ENCODE measurements at regions not wholly inside any gene's neighbourhood (a gene's known extent, or its start where the extent isn't known, plus 50 kb on each side); places are given as distances from the start of the nearest gene placed in this dataset.

GRCh38 chr2:128371248-128371630 lies 52.6 kb upstream of the HS6ST1 start:
- Histone ChIP-seq H3K79me2 (ENCODE audit: insufficient read depth, low read length) (no peaks in the 10 kb centered on the region), H3K27ac (ENCODE audit: extremely low read length, insufficient read depth, low read length) (no peak overlapping the region), H2AFZ (ENCODE audit: low read length) (no peak overlapping the region), H3K9ac (ENCODE audit: insufficient read depth, low read depth, low read length) (no peak overlapping the region), H4K20me1 (ENCODE audit: insufficient read depth, low read length) (no peaks in the 10 kb centered on the region), H3K9me3 (ENCODE audit: low read length) (no peaks in the 10 kb centered on the region), H3K4me1 (ENCODE audit: insufficient read depth, low read length) (peaks cover 26% of the 10 kb centered on the region), H3K27me3 (ENCODE audit: control insufficient read depth in 1 of 2, insufficient read depth in 2 of 2, low read length in 2 of 2) (peaks cover 13 to 45% of the 10 kb centered on the region in 2 experiments), H3K4me3 (replicated peaks in 1 of 3; ENCODE audit: insufficient read depth in 1 of 3, low read depth in 2 of 3, low read length in 3 of 3) (no peak overlapping the region), H3K36me3 (replicated peaks in 1 of 2; ENCODE audit: control insufficient read depth in 1 of 2, insufficient read depth in 2 of 2, low read length in 2 of 2) (no peaks in the 10 kb centered on the region), H3K4me2 (ENCODE audit: low read depth, low read length) (no peak overlapping the region)
- ATAC-seq (no peak), DNase-seq (ENCODE audit: low spot score) (no peak), FAIRE-seq (no peak)
- ChIA-PET POLR2A (no interaction called here), CTCF (ENCODE audit: low intra/inter-chr PET ratio, low total read pairs) (no interaction called here)
- no TSS peak for BruUV-seq (replicated peaks)
- in situ Hi-C loops (cut with HindIII; ENCODE audit: extremely low pct_ligation_motif_present, low pct_unique_long_range_greater_than_20kb) (no loop called here), intact Hi-C loops (cut with micrococcal nuclease; ENCODE audit: unreplicated experiment) (no loop called here)
- 73% methylated on average over 7 of the region's 8 CpGs for WGBS (ENCODE audit: low lambda C conversion rate)
- no peak for TF ChIP-seq NFYC (CRISPR knock-in tag; IDR thresholded peaks at IDR 0.05)

- Histone ChIP-seq H3K27ac (ENCODE audit: extremely low read length, insufficient read depth, low read length) (no peak overlapping the region), H2AFZ (ENCODE audit: low read length) (no peak overlapping the region), H3K79me2 (ENCODE audit: insufficient read depth, low read length) (no peaks in the 10 kb centered on the region), H3K4me2 (ENCODE audit: low read depth, low read length) (no peak overlapping the region), H3K4me1 (ENCODE audit: insufficient read depth, low read length) (peaks cover 26% of the 10 kb centered on the region), H3K9ac (ENCODE audit: insufficient read depth, low read depth, low read length) (no peak overlapping the region), H3K4me3 (replicated peaks in 1 of 3; ENCODE audit: insufficient read depth in 1 of 3, low read depth in 2 of 3, low read length in 3 of 3) (no peak overlapping the region), H3K9me3 (ENCODE audit: low read length) (no peaks in the 10 kb centered on the region), H3K27me3 (ENCODE audit: control insufficient read depth in 1 of 2, insufficient read depth in 2 of 2, low read length in 2 of 2) (peaks cover 13 to 45% of the 10 kb centered on the region in 2 experiments), H3K36me3 (replicated peaks in 1 of 2; ENCODE audit: control insufficient read depth in 1 of 2, insufficient read depth in 2 of 2, low read length in 2 of 2) (no peaks in the 10 kb centered on the region), H4K20me1 (ENCODE audit: insufficient read depth, low read length) (no peaks in the 10 kb centered on the region)
- no peak for TF ChIP-seq E2F5 (CRISPR knock-in tag; conservative IDR thresholded peaks at IDR 0.05)
- TF ChIP-seq CREB1 (IDR thresholded peaks at IDR 0.05): peak; percentile 32; the same call in 1 of the 2 replicates
- TF ChIP-seq CREB1 (CRISPR knock-in tag; IDR thresholded peaks at IDR 0.05): no peak
- no peak for TF ChIP-seq ETV5 (CRISPR knock-in tag; IDR thresholded peaks at IDR 0.05; ENCODE audit: borderline replicate concordance)
- no peak for TF ChIP-seq TEF (CRISPR knock-in tag; IDR thresholded peaks at IDR 0.05)
- TF ChIP-seq SP5 (CRISPR knock-in tag; IDR thresholded peaks at IDR 0.05; ENCODE audit: borderline replicate concordance, low read depth): no peak
- TF ChIP-seq ZNF891 (CRISPR knock-in tag; IDR thresholded peaks at IDR 0.05): no peak
- no peak for TF ChIP-seq ZNF350 (CRISPR knock-in tag; IDR thresholded peaks at IDR 0.05; ENCODE audit: borderline replicate concordance, low read depth)
- 0 out of 2 replicates have a peak, but pooled peaks have one; percentile 15 for TF ChIP-seq ZNF629 (CRISPR knock-in tag; conservative IDR thresholded peaks at IDR 0.05)
- in situ Hi-C loops (cut with HindIII; ENCODE audit: extremely low pct_ligation_motif_present, low pct_unique_long_range_greater_than_20kb): no loop called here
- intact Hi-C loops (cut with micrococcal nuclease; ENCODE audit: unreplicated experiment): no loop called here
- CTCF ChIA-PET (ENCODE audit: low intra/inter-chr PET ratio, low total read pairs): no interaction called here
- POLR2A ChIA-PET: no interaction called here
- ATAC-seq: no peak
- no TSS peak for BruUV-seq (replicated peaks)
- WGBS (ENCODE audit: low lambda C conversion rate): 59% methylated on average over 7 of the region's 11 CpGs
- FAIRE-seq: no peak
- no peak for DNase-seq (ENCODE audit: low spot score)
Observed at GRCh38 chr2:128371648-128372345, 53.1 kb upstream of the HS6ST1 start.
